Liver (tissue), 8 donors: ENCODE measurements at regions not wholly inside any gene's neighbourhood (a gene's known extent, or its start where the extent isn't known, plus 50 kb on each side); places are given as distances from the start of the nearest gene placed in this dataset.

Experiments
- DNase-seq: peaks from one replicate; pipeline ENCODE4 v3.0.0-alpha.2; 2017; ENCODE audit warnings: low spot score
- H3K27ac ChIP-seq, 2 donors: one replicate each; pipeline ENCODE4 v1.7.0; 2013; ENCODE audit warnings: inconsistent platforms in 2 of 2, low read length in 2 of 2, control low read depth in 1 of 2, low read depth in 1 of 2, mild to moderate bottlenecking in 1 of 2
- H3K27me3 ChIP-seq, 4 donors: one replicate each; pipeline versions ENCODE4 v1.6.1 to v1.7.0; 2013; ENCODE audit warnings: low read length in 3 of 4, inconsistent platforms in 1 of 4, mild to moderate bottlenecking in 1 of 4, moderate library complexity in 1 of 4; ENCODE audit not compliant: control insufficient read depth in 4 of 4, insufficient read depth in 4 of 4
- H3K36me3 ChIP-seq, 4 donors: one replicate each; pipeline versions ENCODE4 v1.6.1 to v1.7.0; 2013; ENCODE audit warnings: low read length in 3 of 4, mild to moderate bottlenecking in 3 of 4, low read depth in 1 of 4, moderate library complexity in 1 of 4; ENCODE audit not compliant: control insufficient read depth in 4 of 4, insufficient read depth in 3 of 4
- H3K4me1 ChIP-seq, 4 donors: one replicate each; pipeline versions ENCODE4 v1.6.1 to v1.7.0; 2013; ENCODE audit warnings: low read length in 3 of 4, mild to moderate bottlenecking in 3 of 4, moderate library complexity in 1 of 4; ENCODE audit not compliant: control insufficient read depth in 4 of 4, insufficient read depth in 4 of 4
- H3K4me3 ChIP-seq, 3 donors: one replicate each; pipeline versions ENCODE4 v1.6.1 to v1.7.0; 2013; ENCODE audit warnings: low read length in 3 of 3, control low read depth in 1 of 3, low read depth in 1 of 3, mild to moderate bottlenecking in 1 of 3
- H3K9ac ChIP-seq, 2 donors: one replicate each; pipeline ENCODE4 v1.7.0; 2013; ENCODE audit warnings: low read length in 2 of 2, mild to moderate bottlenecking in 2 of 2, moderate library complexity in 2 of 2, control low read depth in 1 of 2, low read depth in 1 of 2
- H3K9me3 ChIP-seq, 4 donors: one replicate each; pipeline versions ENCODE4 v1.6.1 to v1.7.0; 2013; ENCODE audit warnings: low read length in 3 of 4; ENCODE audit not compliant: control insufficient read depth in 4 of 4
- ATF3 ChIP-seq: IDR thresholded peaks from 2 replicates; pipeline ENCODE4 v1.6.1; 2016; ENCODE audit warnings: antibody characterized with exemption
- CTCF ChIP-seq: fragments of 150-350 bp; IDR thresholded peaks from 2 replicates; pipeline ENCODE4 v1.5.1; 2017; ENCODE audit warnings: improper control_type of control experiment, low read depth, low read length; ENCODE audit not compliant: missing input control
- EGR1 ChIP-seq, 2 donors: IDR thresholded peaks; 2 replicates each; pipeline ENCODE4 v1.6.1; 2016 to 2018; ENCODE audit warnings: antibody characterized with exemption in 2 of 2, low read depth in 2 of 2
- FOXA1 ChIP-seq: IDR thresholded peaks from 2 replicates; pipeline ENCODE4 v1.6.1; 2016; ENCODE audit warnings: antibody characterized with exemption
- FOXA2 ChIP-seq: IDR thresholded peaks from 2 replicates; pipeline ENCODE4 v1.6.1; 2016; ENCODE audit warnings: antibody characterized with exemption
- GABPA ChIP-seq, 2 donors: IDR thresholded peaks in 1 of 2; conservative IDR thresholded peaks in 1 of 2; 2 replicates each; pipeline ENCODE4 v1.6.1; 2016; ENCODE audit warnings: antibody characterized with exemption in 2 of 2, mild to moderate bottlenecking in 1 of 2, moderate library complexity in 1 of 2
- HNF4A ChIP-seq, 2 donors: conservative IDR thresholded peaks; 2 replicates each; pipeline ENCODE4 v1.6.1; 2016; ENCODE audit warnings: antibody characterized with exemption in 2 of 2, mild to moderate bottlenecking in 2 of 2
- HNF4G ChIP-seq: IDR thresholded peaks from 2 replicates; pipeline ENCODE4 v1.6.1; 2016; ENCODE audit warnings: antibody characterized with exemption
- JUND ChIP-seq, 2 donors: IDR thresholded peaks; 2 replicates each; pipeline ENCODE4 v1.6.1; 2016; ENCODE audit warnings: antibody characterized with exemption in 2 of 2
- MAX ChIP-seq: IDR thresholded peaks from 2 replicates; pipeline ENCODE4 v1.6.1; 2016; ENCODE audit warnings: antibody characterized with exemption
- NR2F2 ChIP-seq: IDR thresholded peaks from 2 replicates; pipeline ENCODE4 v1.6.1; 2016; ENCODE audit warnings: antibody characterized with exemption
- RAD21 ChIP-seq, 2 donors: IDR thresholded peaks; 2 replicates each; pipeline ENCODE4 v1.6.1; 2016; ENCODE audit warnings: antibody characterized with exemption in 2 of 2, mild to moderate bottlenecking in 2 of 2
- REST ChIP-seq: IDR thresholded peaks from 2 replicates; pipeline ENCODE4 v1.6.1; 2016; ENCODE audit warnings: antibody characterized with exemption, mild to moderate bottlenecking
- RXRA ChIP-seq, 2 donors: IDR thresholded peaks; 2 replicates each; pipeline ENCODE4 v1.6.1; 2017 to 2018; ENCODE audit warnings: antibody characterized with exemption in 2 of 2, mild to moderate bottlenecking in 1 of 2
- SP1 ChIP-seq: IDR thresholded peaks from 2 replicates; pipeline ENCODE4 v1.6.1; 2018; ENCODE audit warnings: antibody characterized with exemption, mild to moderate bottlenecking
- TAF1 ChIP-seq: conservative IDR thresholded peaks from 2 replicates; pipeline ENCODE4 v1.6.1; 2016; ENCODE audit warnings: antibody characterized with exemption, mild to moderate bottlenecking
- YY1 ChIP-seq: IDR thresholded peaks from 2 replicates; pipeline ENCODE4 v1.6.1; 2016; ENCODE audit warnings: antibody characterized with exemption, mild to moderate bottlenecking
- ZBTB33 ChIP-seq: IDR thresholded peaks from 2 replicates; pipeline ENCODE4 v1.6.1; 2016; ENCODE audit warnings: antibody characterized with exemption
- WGBS: extraction: QIAGEN DNeasy Blood & Tissue Kit; methylation state at CpG from one replicate; pipeline ENCODE4 v1.1.7; 2013; 5-methylcytosine and 5-hydroxymethylcytosine counted together
- donor health status: healthy.
- donor health status: healthy.
- donor health status: healthy.
- donor health status: healthy.
- donor health status: healthy.

GRCh38 chr10:114714281-114714741, 56.2 kb upstream of the ABLIM1 start (continued):
- no peak for TF ChIP-seq REST
- TF ChIP-seq HNF4G, result no peak
- no peak for TF ChIP-seq FOXA2

GRCh38 chr10:114715171-114715670, 57.1 kb upstream of the ABLIM1 start:
- no peaks in the 10 kb centered on the region for H3K36me3 ChIP-seq
- TF ChIP-seq CTCF (no peak), YY1 (no peak), EGR1 (IDR thresholded peaks at IDR 0.05; ENCODE audit: low read depth in 2 of 2) (no peak), RXRA (IDR thresholded peaks at IDR 0.05) (no peak), JUND (IDR thresholded peaks at IDR 0.05) (no peak), FOXA2 (no peak), HNF4A (conservative IDR thresholded peaks at IDR 0.05) (no peak), MAX (no peak), ZBTB33 (no peak), REST (no peak), TAF1 (no peak), RAD21 (IDR thresholded peaks at IDR 0.05) (no peak), ATF3 (no peak), FOXA1 (no peak), NR2F2 (no peak), GABPA (IDR thresholded peaks at IDR 0.05 in 1 of 2, conservative IDR thresholded peaks at IDR 0.05 in 1 of 2) (no peak), SP1 (no peak)
- no peaks in the 10 kb centered on the region for H3K9me3 ChIP-seq
- H3K9ac ChIP-seq, result no peak overlapping the region
- DNase-seq, result no peak
- H3K4me3 ChIP-seq, result no peak overlapping the region
- H3K27ac ChIP-seq, result no peak overlapping the region
- H3K27me3 ChIP-seq, result no peaks in the 10 kb centered on the region
- peaks cover 0 to 24% (median 18%) of the 10 kb centered on the region in 4 donors for H3K4me1 ChIP-seq
- WGBS, result 68% methylated on average over 7 of the region's 7 CpGs
